T1000 (cell line): ENCODE measurements at regions not wholly inside any gene's neighbourhood (a gene's known extent, or its start where the extent isn't known, plus 50 kb on each side); places are given as distances from the start of the nearest gene placed in this dataset.

Source experiments
- DNase-seq: peaks from one replicate; lab custom pipeline; 2025; ENCODE audit warnings: mixed read lengths; lab: John Stamatoyannopoulos, UW

GRCh38 chr22:48238284-48238915, 1476.0 kb downstream of the TBC1D22A start:
- DNase-seq, result no peak

- DNase-seq, result no peak
Observed at GRCh38 chr22:48237466-48238283, 1475.2 kb downstream of the TBC1D22A start.

- no peak for DNase-seq
Observed at GRCh38 chr22:48236261-48236660, 1473.8 kb downstream of the TBC1D22A start.

- DNase-seq, result no peak
Observed at GRCh38 chr22:48235744-48236143, 1473.3 kb downstream of the TBC1D22A start.

- no peak for DNase-seq
Observed at GRCh38 chr22:48234011-48234410, 1471.6 kb downstream of the TBC1D22A start.

- no peak for DNase-seq
Observed at GRCh38 chr22:48233586-48233985, 1471.1 kb downstream of the TBC1D22A start.

- no peak for DNase-seq
Observed at GRCh38 chr22:48228468-48228867, 1466.0 kb downstream of the TBC1D22A start.

- no peak for DNase-seq
Observed at GRCh38 chr22:48227341-48228018, 1465.0 kb downstream of the TBC1D22A start.

- no peak for DNase-seq
Observed at GRCh38 chr22:48226026-48227013, 1463.9 kb downstream of the TBC1D22A start.

GRCh38 chr22:48224332-48224731, 1461.9 kb downstream of the TBC1D22A start:
- DNase-seq, result no peak

GRCh38 chr22:48223488-48224190, 1461.2 kb downstream of the TBC1D22A start:
- DNase-seq, result no peak

- DNase-seq, result no peak
Observed at GRCh38 chr22:48222742-48223487, 1460.5 kb downstream of the TBC1D22A start.

- no peak for DNase-seq
Observed at GRCh38 chr22:48218889-48219420, 1456.5 kb downstream of the TBC1D22A start.

GRCh38 chr22:48217596-48217995, 1455.1 kb downstream of the TBC1D22A start:
- DNase-seq, result no peak

GRCh38 chr22:48212727-48213126, 1450.3 kb downstream of the TBC1D22A start:
- DNase-seq, result no peak

GRCh38 chr22:48210812-48211211, 1448.4 kb downstream of the TBC1D22A start:
- DNase-seq, result no peak

- DNase-seq, result no peak
Observed at GRCh38 chr22:48210198-48210580, 1447.7 kb downstream of the TBC1D22A start.

- no peak for DNase-seq
Observed at GRCh38 chr22:48209473-48210197, 1447.2 kb downstream of the TBC1D22A start.

- DNase-seq, result no peak
Observed at GRCh38 chr22:48208894-48209293, 1446.4 kb downstream of the TBC1D22A start.
